GM21723 (cell line): ENCODE measurements at regions not wholly inside any gene's neighbourhood (a gene's known extent, or its start where the extent isn't known, plus 50 kb on each side); places are given as distances from the start of the nearest gene placed in this dataset.

ENCODE experiments used
- ATAC-seq: cut with Tn5 transposase; IDR thresholded peaks from one replicate; pipeline ENCODE4 v1.9.1; 2021; ENCODE audit warnings: mild to moderate bottlenecking, moderate library complexity; ENCODE audit not compliant: unreplicated experiment

DNA sequence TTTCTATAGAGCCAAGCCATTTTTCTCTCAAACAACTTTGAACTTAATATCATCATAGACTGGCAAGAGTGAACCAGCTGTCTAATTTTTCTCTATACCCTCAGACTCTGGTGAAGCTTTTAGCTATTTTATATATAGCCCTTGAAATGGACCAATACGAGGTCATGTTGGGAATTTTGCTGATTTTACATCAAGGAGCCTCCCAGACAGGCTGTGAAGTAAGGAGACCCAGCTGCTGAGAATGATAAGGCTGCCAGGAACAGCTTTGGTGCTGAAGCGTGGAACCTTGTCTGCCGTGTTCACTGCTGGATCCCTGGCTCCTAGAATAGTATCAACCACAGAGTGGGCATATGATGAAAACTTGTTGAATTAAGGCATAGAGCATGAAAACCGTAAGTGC, 326.2 kb upstream of the NAV3 start:
- ATAC-seq: no peak

GRCh38 chr12:77500089-77500488, 330.6 kb upstream of the NAV3 start:
- ATAC-seq: no peak

GRCh38 chr12:77497647-77498046, 333.0 kb upstream of the NAV3 start:
- no peak for ATAC-seq

GRCh38 chr12:77496714-77497113, 334.0 kb upstream of the NAV3 start:
- no peak for ATAC-seq

- ATAC-seq: no peak
These were observed 336.4 kb upstream of the NAV3 start for GRCh38 chr12:77494296-77494695.

DNA sequence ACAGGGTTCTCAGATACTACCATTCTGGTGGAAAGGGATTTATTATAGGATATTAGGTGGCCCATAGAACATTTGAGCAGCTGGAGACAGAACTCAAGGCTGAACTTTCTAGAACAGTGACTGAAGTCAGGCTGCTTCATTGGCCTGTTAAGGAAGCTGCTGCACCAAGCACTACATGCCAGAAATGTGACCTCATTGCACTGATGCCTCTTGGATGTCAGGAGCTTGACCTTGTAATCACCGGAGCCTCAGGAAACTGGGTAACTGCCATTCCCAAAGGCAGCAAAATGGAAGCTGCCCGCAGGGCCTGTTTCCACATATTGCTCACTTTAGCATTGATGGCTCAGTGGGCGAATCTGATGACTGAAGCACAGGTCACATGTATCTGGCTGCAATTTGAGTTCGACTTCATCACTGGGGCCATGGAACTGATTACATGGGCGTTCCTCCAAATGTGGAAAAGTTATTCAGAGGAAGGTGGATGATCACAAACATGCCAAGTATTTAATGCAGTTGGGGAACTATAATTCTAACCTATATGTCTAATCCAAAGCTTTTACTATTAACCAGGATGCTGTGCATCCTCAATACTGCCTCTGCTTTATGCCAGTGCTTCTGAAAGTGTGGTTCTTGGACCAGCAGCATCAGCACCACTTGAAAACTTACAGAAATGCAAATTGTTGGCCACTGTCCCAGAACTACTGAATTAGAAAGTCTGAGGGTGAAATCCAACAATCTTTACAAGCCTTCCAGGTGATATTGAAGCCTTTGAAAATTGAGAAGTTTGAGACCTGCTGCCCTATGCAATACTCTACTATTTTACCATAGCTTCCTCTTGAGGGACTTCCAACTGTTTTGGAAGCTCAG, 337.2 kb upstream of the NAV3 start:
- no peak for ATAC-seq

DNA sequence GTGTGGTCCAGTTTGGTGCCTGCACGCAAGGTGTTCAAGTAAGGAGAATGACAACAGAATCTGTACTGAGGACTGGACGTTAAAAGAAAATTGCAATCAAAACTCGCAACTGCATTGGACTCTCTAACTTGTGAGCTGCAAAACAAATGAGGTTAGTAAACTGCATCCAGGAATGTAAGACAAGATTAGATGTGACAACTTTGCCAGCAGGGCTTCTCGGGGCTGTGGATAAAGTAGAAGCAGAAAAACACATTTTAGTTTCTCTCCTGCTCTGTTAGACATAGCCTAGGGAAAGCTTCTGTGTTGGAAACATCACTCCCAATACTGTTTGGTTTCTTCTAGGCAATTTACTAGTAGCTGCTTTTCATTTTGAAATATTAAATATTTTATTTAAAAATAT, 338.2 kb upstream of the NAV3 start:
- ATAC-seq: no peak

DNA sequence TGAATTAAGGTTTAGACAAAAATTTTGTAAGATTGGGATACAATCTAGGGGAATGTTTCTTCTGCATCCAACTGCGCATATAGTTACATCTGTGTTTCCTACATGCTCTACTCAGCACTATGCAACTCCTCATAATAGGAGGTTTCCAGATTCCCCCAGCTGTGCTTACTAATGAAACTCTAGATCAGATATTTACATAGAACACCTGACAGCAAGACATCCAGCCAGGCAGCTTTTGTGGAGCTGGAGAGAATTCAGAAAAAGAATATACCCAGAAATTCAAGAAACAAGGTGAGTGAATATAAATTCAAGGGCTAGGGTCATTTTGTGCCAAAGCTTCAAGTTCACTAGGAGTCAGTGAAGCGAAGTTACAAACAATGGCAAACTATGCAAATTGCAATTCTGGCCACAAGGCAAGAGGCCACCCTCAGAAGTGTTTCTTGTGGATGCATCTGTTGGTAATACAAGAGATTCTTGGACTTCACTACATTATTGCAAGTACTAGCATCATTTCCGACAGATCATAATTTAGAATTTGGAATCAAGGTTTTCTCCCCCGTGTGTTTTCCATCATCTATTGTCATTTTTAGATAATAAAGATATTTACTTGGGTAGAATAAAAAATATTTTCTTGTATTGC, 341.2 kb upstream of the NAV3 start:
- ATAC-seq: no peak

DNA sequence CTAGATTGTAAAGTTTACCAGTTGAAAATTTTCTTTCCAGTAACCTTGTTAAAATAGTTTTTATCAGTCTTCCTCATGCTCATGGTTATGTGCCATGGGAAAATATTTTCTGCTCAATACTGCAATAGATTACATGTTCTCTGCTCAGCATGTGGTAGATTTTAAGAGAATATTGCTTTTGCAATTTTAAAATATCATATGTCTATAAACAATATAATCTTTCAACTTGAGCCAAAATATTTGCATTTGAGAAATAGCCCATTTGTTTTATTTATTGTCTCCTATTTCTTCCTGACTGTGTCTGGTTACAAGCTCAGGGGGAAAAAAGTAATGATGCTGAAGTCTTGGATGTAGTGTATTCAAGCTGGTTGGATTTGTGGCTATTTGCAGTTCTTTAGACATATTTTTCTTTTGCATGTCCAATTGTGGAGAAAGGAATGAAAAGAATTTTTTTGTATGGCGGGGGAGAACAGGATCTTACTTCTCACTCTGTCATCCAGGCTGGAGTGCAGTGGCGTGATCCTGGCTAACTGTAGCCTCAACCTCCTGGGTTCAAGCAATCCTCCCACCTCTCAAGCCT, 342.6 kb upstream of the NAV3 start:
- ATAC-seq: no peak

DNA sequence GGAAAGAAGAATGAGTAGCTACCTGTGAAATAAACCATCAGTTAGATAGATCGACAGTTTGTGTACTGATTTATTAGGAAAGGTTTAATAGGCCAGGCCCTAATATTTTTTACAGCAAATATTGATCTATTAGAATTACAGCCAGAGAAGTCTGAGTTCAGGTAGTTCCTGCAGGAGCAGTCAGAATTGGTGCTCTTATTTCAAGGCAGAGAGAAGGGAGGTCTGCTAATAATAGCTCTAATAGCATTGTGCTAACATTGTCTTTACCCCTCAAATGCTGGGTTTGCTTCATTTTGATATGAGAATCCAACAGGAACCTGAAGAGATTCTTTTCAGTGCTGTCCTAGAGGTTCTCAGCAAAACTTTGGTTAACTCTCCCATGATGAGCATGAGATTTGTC, 343.8 kb upstream of the NAV3 start:
- no peak for ATAC-seq

GRCh38 chr12:77485961-77486854, 344.5 kb upstream of the NAV3 start:
- ATAC-seq: no peak

- ATAC-seq: no peak
These were observed 349.0 kb upstream of the NAV3 start for GRCh38 chr12:77481687-77482086.

- ATAC-seq: no peak
These were observed 352.7 kb upstream of the NAV3 start for GRCh38 chr12:77477907-77478533.

DNA sequence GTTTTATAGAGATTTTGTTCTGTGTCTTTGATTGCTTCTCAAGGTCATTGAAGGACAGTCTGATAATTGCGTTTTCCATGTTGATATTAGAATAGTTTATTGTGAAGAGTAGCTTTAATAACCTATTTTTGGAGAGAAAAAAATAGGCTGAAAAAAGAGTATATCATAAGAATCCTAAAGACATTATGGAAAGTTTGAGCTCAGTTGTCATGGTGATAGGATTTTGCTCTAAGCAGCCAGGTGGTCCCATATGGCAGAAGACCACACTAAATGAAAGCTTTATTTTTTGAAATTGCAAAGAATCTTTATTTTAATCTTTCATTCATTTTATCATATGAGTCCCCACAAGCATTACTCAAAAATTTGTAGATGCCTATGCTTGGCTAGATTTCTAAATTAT, 358.9 kb upstream of the NAV3 start:
- no peak for ATAC-seq

GRCh38 chr12:77469578-77470333, 360.9 kb upstream of the NAV3 start:
- ATAC-seq: no peak

GRCh38 chr12:77442633-77443032, 377.3 kb upstream of the E2F7 start:
- no peak for ATAC-seq

- ATAC-seq: no peak
These were observed 374.4 kb upstream of the E2F7 start for GRCh38 chr12:77439749-77440148.

GRCh38 chr12:77438644-77439043, 373.3 kb upstream of the E2F7 start:
- ATAC-seq: no peak

DNA sequence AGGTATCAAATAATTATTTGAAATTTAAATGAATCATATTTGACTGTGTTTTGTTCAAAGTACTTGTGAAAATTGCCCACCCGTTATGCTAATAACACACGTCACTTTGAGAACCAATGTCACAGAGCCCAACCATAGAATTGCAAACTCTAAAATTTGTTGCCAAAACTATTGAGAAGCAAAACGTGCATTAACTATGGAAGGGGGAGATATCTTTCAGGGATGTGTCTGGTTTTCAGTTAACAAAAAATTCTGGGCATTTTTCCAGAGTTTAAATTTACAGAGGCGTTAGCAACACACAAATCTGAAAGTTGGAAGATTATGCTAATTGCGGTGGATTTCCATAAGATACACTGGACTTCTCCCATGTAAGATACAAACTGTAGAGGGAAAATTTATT, 371.8 kb upstream of the E2F7 start:
- ATAC-seq: no peak
